SK-N-SH treated with all-trans-retinoic acid at 6 μM for 48 hours (cell line): ENCODE measurements at regions not wholly inside any gene's neighbourhood (a gene's known extent, or its start where the extent isn't known, plus 50 kb on each side); places are given as distances from the start of the nearest gene placed in this dataset.
"Not testable (repeated sequence)": the region's sequence is repeated elsewhere in the genome, so short reads cannot be mapped to it uniquely, and the experiment has no call there.

Experiments used
- ARNTL ChIP-seq: fragments of 450-650 bp; formaldehyde crosslinking; IDR thresholded peaks from 2 replicates; pipeline ENCODE4 v1.5.0; 2020; ENCODE audit warnings: low read depth, mild to moderate bottlenecking, moderate library complexity, borderline replicate concordance
- BACH2 ChIP-seq: fragments of 250-450 bp; sonication (Bioruptor Pico); IDR thresholded peaks from 2 replicates; pipeline ENCODE4 v1.9.0; 2021; ENCODE audit warnings: mild to moderate bottlenecking, borderline replicate concordance
- CSDC2 ChIP-seq: fragments of 250-450 bp; sonication (Bioruptor Pico); IDR thresholded peaks from 2 replicates; pipeline ENCODE4 v1.5.0; 2020; ENCODE audit warnings: mild to moderate bottlenecking, moderate library complexity
- ISL1 ChIP-seq: fragments of 250-450 bp; sonication (Bioruptor Pico); IDR thresholded peaks from 2 replicates; pipeline ENCODE4 v2.1.2; 2022; ENCODE audit warnings: mild to moderate bottlenecking, moderate library complexity
- OSR1 ChIP-seq: fragments of 250-450 bp; sonication (Bioruptor Pico); IDR thresholded peaks from 2 replicates; pipeline ENCODE4 v1.8.0; 2022; ENCODE audit warnings: moderate library complexity, mild to moderate bottlenecking, inconsistent platforms
- RARB ChIP-seq: fragments of 250-450 bp; sonication (Bioruptor Pico); IDR thresholded peaks from 2 replicates; pipeline ENCODE4 v1.8.0; 2021; ENCODE audit warnings: mild to moderate bottlenecking, moderate library complexity
- TCF4 ChIP-seq: fragments of 250-450 bp; sonication (Bioruptor Pico); IDR thresholded peaks from 2 replicates; pipeline ENCODE4 v1.8.0; 2021; ENCODE audit warnings: mild to moderate bottlenecking, moderate library complexity, borderline replicate concordance
- ZFP3 ChIP-seq: fragments of 250-450 bp; sonication (Bioruptor Pico); IDR thresholded peaks from 2 replicates; pipeline ENCODE4 v1.5.0; 2020; ENCODE audit warnings: mild to moderate bottlenecking, moderate library complexity
- ZFP30 ChIP-seq: fragments of 450-650 bp; formaldehyde crosslinking; IDR thresholded peaks from 2 replicates; pipeline ENCODE4 v1.5.0; 2022; ENCODE audit warnings: mild to moderate bottlenecking, moderate library complexity
- TF ChIP-seq, protein P1 (sequence below): fragments of 250-450 bp; sonication (Bioruptor Pico); IDR thresholded peaks from 2 replicates; pipeline ENCODE4 v1.8.0; 2020; ENCODE audit warnings: mild to moderate bottlenecking, moderate library complexity, borderline replicate concordance
- TF ChIP-seq, protein P2 (sequence below): fragments of 250-450 bp; sonication (Bioruptor Pico); IDR thresholded peaks from 2 replicates; pipeline ENCODE4 v1.5.1; 2021; ENCODE audit warnings: mild to moderate bottlenecking, moderate library complexity
- TF ChIP-seq, protein P3 (sequence below): fragments of 250-450 bp; sonication (Bioruptor Pico); IDR thresholded peaks from 2 replicates; pipeline ENCODE4 v1.5.1; 2020; ENCODE audit warnings: low read depth, mild to moderate bottlenecking, moderate library complexity
- TF ChIP-seq, protein P4 (sequence below): fragments of 250-450 bp; sonication (Bioruptor Pico); IDR thresholded peaks from 2 replicates; pipeline ENCODE4 v1.8.0; 2021; ENCODE audit warnings: low read depth, mild to moderate bottlenecking, moderate library complexity, borderline replicate concordance
- TF ChIP-seq, protein P5 (sequence below): fragments of 250-450 bp; sonication (Bioruptor Pico); IDR thresholded peaks from 2 replicates; pipeline ENCODE4 v1.5.0; 2020; ENCODE audit warnings: mild to moderate bottlenecking, moderate library complexity

DNA sequence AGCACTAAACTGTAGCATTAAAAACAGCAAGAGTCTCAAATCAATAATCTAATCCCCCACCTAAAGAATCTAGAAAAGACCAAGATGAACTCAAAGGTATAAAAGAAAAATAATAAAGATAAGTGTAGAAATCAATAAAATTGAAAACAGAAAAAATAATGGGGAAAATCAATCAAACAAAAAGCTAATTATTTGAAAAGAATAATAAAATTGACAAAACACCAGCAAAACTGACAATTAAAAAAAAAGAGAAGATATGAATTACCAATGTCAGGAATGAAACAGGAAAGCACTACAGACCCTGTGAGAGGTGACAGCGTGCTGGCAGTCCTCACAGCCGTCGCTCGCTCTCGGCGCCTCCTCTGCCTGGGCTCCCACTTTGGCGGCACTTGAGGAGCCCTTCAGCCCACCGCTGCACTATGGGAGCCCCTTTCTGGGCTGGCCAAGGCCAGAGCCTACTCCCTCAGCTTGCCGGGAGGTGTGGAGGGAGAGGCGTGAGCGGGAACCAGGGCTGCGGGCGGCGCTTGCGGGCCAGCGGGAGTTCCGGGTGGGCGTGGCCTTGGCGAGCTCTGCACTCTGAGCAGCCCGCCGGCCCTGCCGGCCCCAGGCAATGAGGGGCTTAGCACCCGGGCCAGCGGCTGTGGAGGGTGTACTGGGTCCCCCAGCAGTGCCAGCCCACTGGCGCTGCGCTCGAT is 105.3 kb upstream of the HEY2 start:
- TF ChIP-seq, protein P1, sequence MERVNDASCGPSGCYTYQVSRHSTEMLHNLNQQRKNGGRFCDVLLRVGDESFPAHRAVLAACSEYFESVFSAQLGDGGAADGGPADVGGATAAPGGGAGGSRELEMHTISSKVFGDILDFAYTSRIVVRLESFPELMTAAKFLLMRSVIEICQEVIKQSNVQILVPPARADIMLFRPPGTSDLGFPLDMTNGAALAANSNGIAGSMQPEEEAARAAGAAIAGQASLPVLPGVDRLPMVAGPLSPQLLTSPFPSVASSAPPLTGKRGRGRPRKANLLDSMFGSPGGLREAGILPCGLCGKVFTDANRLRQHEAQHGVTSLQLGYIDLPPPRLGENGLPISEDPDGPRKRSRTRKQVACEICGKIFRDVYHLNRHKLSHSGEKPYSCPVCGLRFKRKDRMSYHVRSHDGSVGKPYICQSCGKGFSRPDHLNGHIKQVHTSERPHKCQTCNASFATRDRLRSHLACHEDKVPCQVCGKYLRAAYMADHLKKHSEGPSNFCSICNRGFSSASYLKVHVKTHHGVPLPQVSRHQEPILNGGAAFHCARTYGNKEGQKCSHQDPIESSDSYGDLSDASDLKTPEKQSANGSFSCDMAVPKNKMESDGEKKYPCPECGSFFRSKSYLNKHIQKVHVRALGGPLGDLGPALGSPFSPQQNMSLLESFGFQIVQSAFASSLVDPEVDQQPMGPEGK, result not testable (repeated sequence)
- not testable (repeated sequence) for TF ChIP-seq ARNTL (CRISPR knock-in tag); ZFP30; RARB (CRISPR knock-in tag); TCF4 (CRISPR knock-in tag); CSDC2; ISL1 (CRISPR knock-in tag); BACH2 (CRISPR knock-in tag); OSR1; ZFP3
- TF ChIP-seq, protein P2, sequence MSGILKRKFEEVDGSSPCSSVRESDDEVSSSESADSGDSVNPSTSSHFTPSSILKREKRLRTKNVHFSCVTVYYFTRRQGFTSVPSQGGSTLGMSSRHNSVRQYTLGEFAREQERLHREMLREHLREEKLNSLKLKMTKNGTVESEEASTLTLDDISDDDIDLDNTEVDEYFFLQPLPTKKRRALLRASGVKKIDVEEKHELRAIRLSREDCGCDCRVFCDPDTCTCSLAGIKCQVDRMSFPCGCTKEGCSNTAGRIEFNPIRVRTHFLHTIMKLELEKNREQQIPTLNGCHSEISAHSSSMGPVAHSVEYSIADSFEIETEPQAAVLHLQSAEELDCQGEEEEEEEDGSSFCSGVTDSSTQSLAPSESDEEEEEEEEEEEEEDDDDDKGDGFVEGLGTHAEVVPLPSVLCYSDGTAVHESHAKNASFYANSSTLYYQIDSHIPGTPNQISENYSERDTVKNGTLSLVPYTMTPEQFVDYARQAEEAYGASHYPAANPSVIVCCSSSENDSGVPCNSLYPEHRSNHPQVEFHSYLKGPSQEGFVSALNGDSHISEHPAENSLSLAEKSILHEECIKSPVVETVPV (CRISPR knock-in tag), result not testable (repeated sequence)
- TF ChIP-seq, protein P3, sequence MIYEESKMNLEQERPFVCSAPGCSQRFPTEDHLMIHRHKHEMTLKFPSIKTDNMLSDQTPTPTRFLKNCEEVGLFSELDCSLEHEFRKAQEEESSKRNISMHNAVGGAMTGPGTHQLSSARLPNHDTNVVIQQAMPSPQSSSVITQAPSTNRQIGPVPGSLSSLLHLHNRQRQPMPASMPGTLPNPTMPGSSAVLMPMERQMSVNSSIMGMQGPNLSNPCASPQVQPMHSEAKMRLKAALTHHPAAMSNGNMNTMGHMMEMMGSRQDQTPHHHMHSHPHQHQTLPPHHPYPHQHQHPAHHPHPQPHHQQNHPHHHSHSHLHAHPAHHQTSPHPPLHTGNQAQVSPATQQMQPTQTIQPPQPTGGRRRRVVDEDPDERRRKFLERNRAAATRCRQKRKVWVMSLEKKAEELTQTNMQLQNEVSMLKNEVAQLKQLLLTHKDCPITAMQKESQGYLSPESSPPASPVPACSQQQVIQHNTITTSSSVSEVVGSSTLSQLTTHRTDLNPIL (CRISPR knock-in tag), result not testable (repeated sequence)
- TF ChIP-seq, protein P4, sequence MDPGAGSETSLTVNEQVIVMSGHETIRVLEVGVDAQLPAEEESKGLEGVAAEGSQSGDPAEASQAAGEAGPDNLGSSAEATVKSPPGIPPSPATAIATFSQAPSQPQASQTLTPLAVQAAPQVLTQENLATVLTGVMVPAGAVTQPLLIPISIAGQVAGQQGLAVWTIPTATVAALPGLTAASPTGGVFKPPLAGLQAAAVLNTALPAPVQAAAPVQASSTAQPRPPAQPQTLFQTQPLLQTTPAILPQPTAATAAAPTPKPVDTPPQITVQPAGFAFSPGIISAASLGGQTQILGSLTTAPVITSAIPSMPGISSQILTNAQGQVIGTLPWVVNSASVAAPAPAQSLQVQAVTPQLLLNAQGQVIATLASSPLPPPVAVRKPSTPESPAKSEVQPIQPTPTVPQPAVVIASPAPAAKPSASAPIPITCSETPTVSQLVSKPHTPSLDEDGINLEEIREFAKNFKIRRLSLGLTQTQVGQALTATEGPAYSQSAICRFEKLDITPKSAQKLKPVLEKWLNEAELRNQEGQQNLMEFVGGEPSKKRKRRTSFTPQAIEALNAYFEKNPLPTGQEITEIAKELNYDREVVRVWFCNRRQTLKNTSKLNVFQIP (CRISPR knock-in tag), result not testable (repeated sequence)
- TF ChIP-seq, protein P5, sequence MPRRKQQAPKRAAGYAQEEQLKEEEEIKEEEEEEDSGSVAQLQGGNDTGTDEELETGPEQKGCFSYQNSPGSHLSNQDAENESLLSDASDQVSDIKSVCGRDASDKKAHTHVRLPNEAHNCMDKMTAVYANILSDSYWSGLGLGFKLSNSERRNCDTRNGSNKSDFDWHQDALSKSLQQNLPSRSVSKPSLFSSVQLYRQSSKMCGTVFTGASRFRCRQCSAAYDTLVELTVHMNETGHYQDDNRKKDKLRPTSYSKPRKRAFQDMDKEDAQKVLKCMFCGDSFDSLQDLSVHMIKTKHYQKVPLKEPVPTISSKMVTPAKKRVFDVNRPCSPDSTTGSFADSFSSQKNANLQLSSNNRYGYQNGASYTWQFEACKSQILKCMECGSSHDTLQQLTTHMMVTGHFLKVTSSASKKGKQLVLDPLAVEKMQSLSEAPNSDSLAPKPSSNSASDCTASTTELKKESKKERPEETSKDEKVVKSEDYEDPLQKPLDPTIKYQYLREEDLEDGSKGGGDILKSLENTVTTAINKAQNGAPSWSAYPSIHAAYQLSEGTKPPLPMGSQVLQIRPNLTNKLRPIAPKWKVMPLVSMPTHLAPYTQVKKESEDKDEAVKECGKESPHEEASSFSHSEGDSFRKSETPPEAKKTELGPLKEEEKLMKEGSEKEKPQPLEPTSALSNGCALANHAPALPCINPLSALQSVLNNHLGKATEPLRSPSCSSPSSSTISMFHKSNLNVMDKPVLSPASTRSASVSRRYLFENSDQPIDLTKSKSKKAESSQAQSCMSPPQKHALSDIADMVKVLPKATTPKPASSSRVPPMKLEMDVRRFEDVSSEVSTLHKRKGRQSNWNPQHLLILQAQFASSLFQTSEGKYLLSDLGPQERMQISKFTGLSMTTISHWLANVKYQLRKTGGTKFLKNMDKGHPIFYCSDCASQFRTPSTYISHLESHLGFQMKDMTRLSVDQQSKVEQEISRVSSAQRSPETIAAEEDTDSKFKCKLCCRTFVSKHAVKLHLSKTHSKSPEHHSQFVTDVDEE (CRISPR knock-in tag), result not testable (repeated sequence)
